ENCODE measurements at regions not wholly inside any gene's neighbourhood (a gene's known extent, or its start where the extent isn't known, plus 50 kb on each side); places are given as distances from the start of the nearest gene placed in this dataset.

DNA sequence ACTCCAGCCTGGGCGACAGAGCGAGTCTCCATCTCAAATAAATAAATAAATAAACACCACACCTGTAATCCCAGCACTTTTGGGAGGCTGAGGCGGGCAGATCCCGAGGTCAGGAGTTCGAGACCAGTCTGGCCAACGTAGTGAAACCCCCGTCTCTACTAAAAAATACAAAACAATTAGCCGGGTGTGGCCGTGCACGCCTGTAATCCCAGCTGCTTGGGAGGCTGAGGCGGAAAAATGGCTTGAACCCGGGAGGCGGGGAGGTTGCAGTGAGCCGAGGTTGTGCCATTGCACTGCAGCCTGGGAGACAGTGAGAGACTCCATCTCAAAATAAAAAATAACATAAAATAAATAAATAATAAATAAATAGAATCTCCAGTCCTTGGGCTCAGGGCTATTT, 185.8 kb downstream of the SHOX start:
- TF ChIP-seq FOXM1 (IDR thresholded peaks at IDR 0.05; ENCODE audit: borderline replicate concordance) (no peak), FOXK2 (IDR thresholded peaks at IDR 0.05) (no peak), ARNT (IDR thresholded peaks at IDR 0.05) (no peak), HDGF (IDR thresholded peaks at IDR 0.05; ENCODE audit: borderline replicate concordance) (no peak), BHLHE40 (IDR thresholded peaks at IDR 0.05; ENCODE audit: borderline replicate concordance) (no peak), SP1 (IDR thresholded peaks at IDR 0.05) (no peak), TARDBP (IDR thresholded peaks at IDR 0.05) (no peak), FOXA1 (IDR thresholded peaks at IDR 0.05) (no peak), LEF1 (IDR thresholded peaks at IDR 0.05; ENCODE audit: borderline replicate concordance) (no peak), NFRKB (IDR thresholded peaks at IDR 0.05) (no peak), ZNF384 (IDR thresholded peaks at IDR 0.05) (no peak), SUZ12 (IDR thresholded peaks at IDR 0.05) (no peak), L3MBTL2 (conservative IDR thresholded peaks at IDR 0.05) (no peak)
- TF ChIP-seq, protein P1, sequence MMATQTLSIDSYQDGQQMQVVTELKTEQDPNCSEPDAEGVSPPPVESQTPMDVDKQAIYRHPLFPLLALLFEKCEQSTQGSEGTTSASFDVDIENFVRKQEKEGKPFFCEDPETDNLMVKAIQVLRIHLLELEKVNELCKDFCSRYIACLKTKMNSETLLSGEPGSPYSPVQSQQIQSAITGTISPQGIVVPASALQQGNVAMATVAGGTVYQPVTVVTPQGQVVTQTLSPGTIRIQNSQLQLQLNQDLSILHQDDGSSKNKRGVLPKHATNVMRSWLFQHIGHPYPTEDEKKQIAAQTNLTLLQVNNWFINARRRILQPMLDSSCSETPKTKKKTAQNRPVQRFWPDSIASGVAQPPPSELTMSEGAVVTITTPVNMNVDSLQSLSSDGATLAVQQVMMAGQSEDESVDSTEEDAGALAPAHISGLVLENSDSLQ (IDR thresholded peaks at IDR 0.05) = no peak
